ENCODE measurements at regions not wholly inside any gene's neighbourhood (a gene's known extent, or its start where the extent isn't known, plus 50 kb on each side); places are given as distances from the start of the nearest gene placed in this dataset.

DNA sequence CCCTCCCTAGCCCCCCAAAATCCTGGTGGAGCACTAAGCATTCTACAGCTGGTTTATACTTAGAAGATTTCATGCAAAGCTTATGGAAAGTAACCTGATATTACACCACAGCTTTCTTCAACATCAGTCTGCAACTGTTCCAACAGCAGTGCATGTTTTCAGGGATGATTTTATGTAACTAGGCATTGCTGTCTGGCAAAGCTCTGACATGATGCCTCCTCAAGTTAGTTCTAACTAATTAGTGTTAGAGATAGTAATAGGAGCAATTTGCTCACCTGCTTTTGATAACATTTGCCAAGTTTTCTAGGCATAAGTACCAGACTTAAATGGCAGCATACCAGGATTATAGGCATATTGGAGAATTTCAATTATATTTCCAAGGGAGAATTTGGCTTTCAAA is 330.3 kb upstream of the SGO1 start:
- Histone ChIP-seq H3K4me1 (ENCODE audit: control insufficient read depth in 2 of 2, insufficient read depth in 2 of 2, low read length in 1 of 2) (no peaks in the 10 kb centered on the region), H3K9me3 (ENCODE audit: control insufficient read depth in 2 of 2, insufficient read depth in 1 of 2, low read depth in 1 of 2, low read length in 1 of 2) (no peaks in the 10 kb centered on the region), H3K4me3 (ENCODE audit: low read depth in 1 of 2, low read length in 2 of 2) (no peak overlapping the region), H3K36me3 (ENCODE audit: control insufficient read depth in 2 of 2, insufficient read depth in 2 of 2, low read length in 1 of 2) (no peaks in the 10 kb centered on the region), H3K27ac (ENCODE audit: low read depth in 2 of 2, low read length in 1 of 2) (no peak overlapping the region), H3K27me3 (ENCODE audit: control insufficient read depth in 1 of 2, insufficient read depth in 2 of 2, low read length in 2 of 2) (no peaks in the 10 kb centered on the region)

DNA sequence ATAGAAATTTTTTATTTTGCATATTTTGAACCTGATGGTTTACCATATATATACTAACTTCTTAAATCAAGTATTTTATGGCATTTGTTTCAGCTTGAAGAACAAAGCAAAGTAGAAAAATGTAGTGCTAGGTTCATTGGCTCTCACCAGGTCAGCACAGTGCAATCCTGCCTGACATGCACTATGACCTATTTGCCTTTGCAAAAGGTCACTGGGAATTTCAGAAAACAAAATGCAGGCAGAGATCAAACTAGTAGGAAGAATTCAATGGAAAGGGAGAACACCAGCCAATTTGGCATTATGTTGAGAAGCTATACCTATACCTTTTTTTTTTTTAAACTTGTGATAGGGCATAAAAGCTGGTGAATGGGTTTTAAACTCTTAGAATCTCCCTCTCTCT is 329.8 kb upstream of the SGO1 start:
- no peaks in the 10 kb centered on the region for H3K4me1 ChIP-seq (ENCODE audit: control insufficient read depth in 2 of 2, insufficient read depth in 2 of 2, low read length in 1 of 2)
- no peaks in the 10 kb centered on the region for H3K9me3 ChIP-seq (ENCODE audit: control insufficient read depth in 2 of 2, insufficient read depth in 1 of 2, low read depth in 1 of 2, low read length in 1 of 2)
- H3K27ac ChIP-seq (ENCODE audit: low read depth in 2 of 2, low read length in 1 of 2), result no peak overlapping the region
- no peaks in the 10 kb centered on the region for H3K36me3 ChIP-seq (ENCODE audit: control insufficient read depth in 2 of 2, insufficient read depth in 2 of 2, low read length in 1 of 2)
- H3K4me3 ChIP-seq (ENCODE audit: low read depth in 1 of 2, low read length in 2 of 2), result no peak overlapping the region
- H3K27me3 ChIP-seq (ENCODE audit: control insufficient read depth in 1 of 2, insufficient read depth in 2 of 2, low read length in 2 of 2), result no peaks in the 10 kb centered on the region

DNA sequence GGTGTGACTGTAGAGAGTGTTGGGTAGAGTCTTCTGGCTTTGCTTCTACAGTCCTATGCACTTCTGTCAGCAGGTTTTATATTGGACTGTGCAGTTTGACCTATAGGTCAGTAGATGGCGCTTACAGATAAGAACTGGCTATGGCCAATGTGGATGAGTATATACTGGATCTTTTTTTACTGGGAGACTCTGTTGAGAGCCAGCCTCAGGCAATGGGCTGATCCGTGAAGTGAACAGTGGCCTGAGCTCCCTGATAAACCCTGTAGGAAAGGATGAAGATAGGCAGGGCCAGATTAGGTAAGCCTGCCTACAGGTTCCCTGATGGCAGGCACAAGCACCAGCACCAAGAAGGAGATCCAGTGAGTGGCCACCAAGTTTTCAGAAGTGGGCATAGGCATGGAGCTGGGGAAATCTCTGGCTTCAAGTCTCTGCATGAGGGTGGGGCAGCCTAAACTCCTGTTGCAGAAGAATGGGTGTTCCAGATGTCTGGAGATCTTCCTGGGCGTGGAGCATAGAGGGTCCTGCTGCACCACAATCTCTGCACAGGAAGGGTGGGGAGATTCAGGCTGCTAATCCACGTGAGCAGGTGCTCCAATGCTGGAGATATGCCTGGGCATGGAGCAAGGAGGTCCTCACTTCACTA is 326.0 kb upstream of the SGO1 start:
- 40 to 42% methylated on average over 4 of the region's 4 CpGs for WGBS, 2 donors
- Histone ChIP-seq H3K36me3 (ENCODE audit: control insufficient read depth in 2 of 2, insufficient read depth in 2 of 2, low read length in 1 of 2) (no peaks in the 10 kb centered on the region), H3K4me3 (ENCODE audit: low read depth in 1 of 2, low read length in 2 of 2) (no peak overlapping the region), H3K4me1 (ENCODE audit: control insufficient read depth in 2 of 2, insufficient read depth in 2 of 2, low read length in 1 of 2) (no peaks in the 10 kb centered on the region), H3K27me3 (ENCODE audit: control insufficient read depth in 1 of 2, insufficient read depth in 2 of 2, low read length in 2 of 2) (no peaks in the 10 kb centered on the region), H3K9me3 (ENCODE audit: control insufficient read depth in 2 of 2, insufficient read depth in 1 of 2, low read depth in 1 of 2, low read length in 1 of 2) (no peaks in the 10 kb centered on the region), H3K27ac (ENCODE audit: low read depth in 2 of 2, low read length in 1 of 2) (no peak overlapping the region)

GRCh38 chr3:20510396-20510795 is 324.4 kb upstream of the SGO1 start:
- Histone ChIP-seq H3K27ac (ENCODE audit: low read depth in 2 of 2, low read length in 1 of 2) (no peak overlapping the region), H3K9me3 (ENCODE audit: control insufficient read depth in 2 of 2, insufficient read depth in 1 of 2, low read depth in 1 of 2, low read length in 1 of 2) (no peaks in the 10 kb centered on the region), H3K27me3 (ENCODE audit: control insufficient read depth in 1 of 2, insufficient read depth in 2 of 2, low read length in 2 of 2) (no peaks in the 10 kb centered on the region), H3K4me3 (ENCODE audit: low read depth in 1 of 2, low read length in 2 of 2) (no peak overlapping the region), H3K4me1 (ENCODE audit: control insufficient read depth in 2 of 2, insufficient read depth in 2 of 2, low read length in 1 of 2) (no peaks in the 10 kb centered on the region), H3K36me3 (ENCODE audit: control insufficient read depth in 2 of 2, insufficient read depth in 2 of 2, low read length in 1 of 2) (no peaks in the 10 kb centered on the region)
- 46 to 47% methylated on average over 4 of the region's 4 CpGs for WGBS, 2 donors

- 69 to 81% methylated on average over 1 of the region's 1 CpG for WGBS, 2 donors
- Histone ChIP-seq H3K27me3 (ENCODE audit: control insufficient read depth in 1 of 2, insufficient read depth in 2 of 2, low read length in 2 of 2) (no peaks in the 10 kb centered on the region), H3K36me3 (ENCODE audit: control insufficient read depth in 2 of 2, insufficient read depth in 2 of 2, low read length in 1 of 2) (no peaks in the 10 kb centered on the region), H3K9me3 (ENCODE audit: control insufficient read depth in 2 of 2, insufficient read depth in 1 of 2, low read depth in 1 of 2, low read length in 1 of 2) (peaks cover 0 to 3% of the 10 kb centered on the region in 2 donors), H3K4me3 (ENCODE audit: low read depth in 1 of 2, low read length in 2 of 2) (no peak overlapping the region), H3K27ac (ENCODE audit: low read depth in 2 of 2, low read length in 1 of 2) (no peak overlapping the region), H3K4me1 (ENCODE audit: control insufficient read depth in 2 of 2, insufficient read depth in 2 of 2, low read length in 1 of 2) (no peaks in the 10 kb centered on the region)
Measured at GRCh38 chr3:20503394-20504082, 317.5 kb upstream of the SGO1 start.

DNA sequence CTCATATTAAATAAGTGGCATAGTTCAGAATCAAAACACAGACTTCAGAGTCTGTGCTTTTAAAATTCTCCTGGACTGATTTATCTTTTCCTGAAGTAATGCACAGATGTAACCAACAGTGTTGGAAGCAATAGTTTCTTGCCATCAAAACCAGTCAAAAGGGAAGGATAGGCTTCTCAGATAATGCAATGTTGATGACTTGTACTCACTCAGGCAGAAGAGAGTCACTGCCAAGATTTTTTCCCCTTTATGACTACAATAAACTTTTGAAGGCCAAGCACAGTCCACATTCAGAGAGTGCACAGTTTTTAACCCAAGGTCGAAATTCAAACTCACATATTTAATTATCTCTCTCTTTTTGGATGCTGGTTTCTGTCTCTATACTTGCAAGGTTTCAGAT is 305.0 kb upstream of the SGO1 start:
- H3K27ac ChIP-seq (ENCODE audit: low read depth in 2 of 2, low read length in 1 of 2), result no peak overlapping the region
- WGBS, 2 donors, result 41 to 56% methylated on average over 1 of the region's 1 CpG
- no peaks in the 10 kb centered on the region for H3K36me3 ChIP-seq (ENCODE audit: control insufficient read depth in 2 of 2, insufficient read depth in 2 of 2, low read length in 1 of 2)
- no peak overlapping the region for H3K4me3 ChIP-seq (ENCODE audit: low read depth in 1 of 2, low read length in 2 of 2)
- no peaks in the 10 kb centered on the region for H3K4me1 ChIP-seq (ENCODE audit: control insufficient read depth in 2 of 2, insufficient read depth in 2 of 2, low read length in 1 of 2)
- H3K27me3 ChIP-seq (ENCODE audit: control insufficient read depth in 1 of 2, insufficient read depth in 2 of 2, low read length in 2 of 2), result no peaks in the 10 kb centered on the region
- peaks cover 0 to 3% of the 10 kb centered on the region in 2 donors for H3K9me3 ChIP-seq (ENCODE audit: control insufficient read depth in 2 of 2, insufficient read depth in 1 of 2, low read depth in 1 of 2, low read length in 1 of 2)

- no peaks in the 10 kb centered on the region for H3K9me3 ChIP-seq (ENCODE audit: control insufficient read depth in 2 of 2, insufficient read depth in 1 of 2, low read depth in 1 of 2, low read length in 1 of 2)
- H3K4me1 ChIP-seq (ENCODE audit: control insufficient read depth in 2 of 2, insufficient read depth in 2 of 2, low read length in 1 of 2), result no peaks in the 10 kb centered on the region
- no peak overlapping the region for H3K27ac ChIP-seq (ENCODE audit: low read depth in 2 of 2, low read length in 1 of 2)
- H3K27me3 ChIP-seq (ENCODE audit: control insufficient read depth in 1 of 2, insufficient read depth in 2 of 2, low read length in 2 of 2), result no peaks in the 10 kb centered on the region
- H3K36me3 ChIP-seq (ENCODE audit: control insufficient read depth in 2 of 2, insufficient read depth in 2 of 2, low read length in 1 of 2), result no peaks in the 10 kb centered on the region
- no peak overlapping the region for H3K4me3 ChIP-seq (ENCODE audit: low read depth in 1 of 2, low read length in 2 of 2)
- 88% methylated on average over 3 of the region's 3 CpGs for WGBS, 2 donors
Measured at GRCh38 chr3:20488151-20488550, 302.1 kb upstream of the SGO1 start.

- Histone ChIP-seq H3K4me3 (ENCODE audit: low read depth in 1 of 2, low read length in 2 of 2) (no peak overlapping the region), H3K27ac (ENCODE audit: low read depth in 2 of 2, low read length in 1 of 2) (no peak overlapping the region), H3K27me3 (ENCODE audit: control insufficient read depth in 1 of 2, insufficient read depth in 2 of 2, low read length in 2 of 2) (no peaks in the 10 kb centered on the region), H3K9me3 (ENCODE audit: control insufficient read depth in 2 of 2, insufficient read depth in 1 of 2, low read depth in 1 of 2, low read length in 1 of 2) (peaks cover 0 to 3% of the 10 kb centered on the region in 2 donors), H3K36me3 (ENCODE audit: control insufficient read depth in 2 of 2, insufficient read depth in 2 of 2, low read length in 1 of 2) (no peaks in the 10 kb centered on the region), H3K4me1 (ENCODE audit: control insufficient read depth in 2 of 2, insufficient read depth in 2 of 2, low read length in 1 of 2) (no peaks in the 10 kb centered on the region)
- 74 to 77% methylated on average over 2 of the region's 2 CpGs for WGBS, 2 donors
Measured at GRCh38 chr3:20484126-20484525, 298.1 kb upstream of the SGO1 start.

DNA sequence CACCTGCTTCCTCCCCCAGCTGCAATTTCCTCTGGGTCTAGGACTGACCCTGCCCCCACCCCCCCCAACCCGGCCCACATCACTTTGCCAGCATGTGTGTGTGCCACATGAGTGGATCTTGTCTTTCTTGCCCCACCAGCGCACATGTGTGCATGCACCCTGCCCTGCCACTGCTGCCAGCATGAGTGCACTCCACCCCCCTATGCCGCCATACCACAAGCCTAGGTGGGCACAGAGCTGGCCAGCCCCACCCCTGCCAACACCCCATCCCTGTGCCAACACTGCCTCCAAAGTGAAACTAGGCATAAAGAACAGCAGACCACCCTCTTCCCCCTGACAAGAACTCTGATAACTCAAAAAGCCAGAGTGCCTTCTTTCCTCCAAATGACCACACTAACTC is 296.3 kb upstream of the SGO1 start:
- Histone ChIP-seq H3K4me1 (ENCODE audit: control insufficient read depth in 2 of 2, insufficient read depth in 2 of 2, low read length in 1 of 2) (no peaks in the 10 kb centered on the region), H3K36me3 (ENCODE audit: control insufficient read depth in 2 of 2, insufficient read depth in 2 of 2, low read length in 1 of 2) (no peaks in the 10 kb centered on the region), H3K27ac (ENCODE audit: low read depth in 2 of 2, low read length in 1 of 2) (no peak overlapping the region), H3K9me3 (ENCODE audit: control insufficient read depth in 2 of 2, insufficient read depth in 1 of 2, low read depth in 1 of 2, low read length in 1 of 2) (peaks cover 0 to 3% of the 10 kb centered on the region in 2 donors), H3K4me3 (ENCODE audit: low read depth in 1 of 2, low read length in 2 of 2) (no peak overlapping the region), H3K27me3 (ENCODE audit: control insufficient read depth in 1 of 2, insufficient read depth in 2 of 2, low read length in 2 of 2) (no peaks in the 10 kb centered on the region)
- WGBS, 2 donors, result 81 to 86% methylated on average over 3 of the region's 3 CpGs

GRCh38 chr3:20480786-20481365 is 294.9 kb upstream of the SGO1 start:
- 51 to 60% methylated on average over 5 of the region's 5 CpGs for WGBS, 2 donors
- no peak overlapping the region for H3K27ac ChIP-seq (ENCODE audit: low read depth in 2 of 2, low read length in 1 of 2)
- H3K4me3 ChIP-seq (ENCODE audit: low read depth in 1 of 2, low read length in 2 of 2), result no peak overlapping the region
- peaks cover 0 to 3% of the 10 kb centered on the region in 2 donors for H3K9me3 ChIP-seq (ENCODE audit: control insufficient read depth in 2 of 2, insufficient read depth in 1 of 2, low read depth in 1 of 2, low read length in 1 of 2)
- no peaks in the 10 kb centered on the region for H3K4me1 ChIP-seq (ENCODE audit: control insufficient read depth in 2 of 2, insufficient read depth in 2 of 2, low read length in 1 of 2)
- H3K36me3 ChIP-seq (ENCODE audit: control insufficient read depth in 2 of 2, insufficient read depth in 2 of 2, low read length in 1 of 2), result no peaks in the 10 kb centered on the region
- no peaks in the 10 kb centered on the region for H3K27me3 ChIP-seq (ENCODE audit: control insufficient read depth in 1 of 2, insufficient read depth in 2 of 2, low read length in 2 of 2)
